NCI-H2227 (cell line): ENCODE measurements at regions not wholly inside any gene's neighbourhood (a gene's known extent, or its start where the extent isn't known, plus 50 kb on each side); places are given as distances from the start of the nearest gene placed in this dataset.

Experiments
- DNase-seq: peaks from one replicate; lab custom pipeline; 2025; ENCODE audit not compliant: unreplicated experiment; lab: John Stamatoyannopoulos, UW

DNA sequence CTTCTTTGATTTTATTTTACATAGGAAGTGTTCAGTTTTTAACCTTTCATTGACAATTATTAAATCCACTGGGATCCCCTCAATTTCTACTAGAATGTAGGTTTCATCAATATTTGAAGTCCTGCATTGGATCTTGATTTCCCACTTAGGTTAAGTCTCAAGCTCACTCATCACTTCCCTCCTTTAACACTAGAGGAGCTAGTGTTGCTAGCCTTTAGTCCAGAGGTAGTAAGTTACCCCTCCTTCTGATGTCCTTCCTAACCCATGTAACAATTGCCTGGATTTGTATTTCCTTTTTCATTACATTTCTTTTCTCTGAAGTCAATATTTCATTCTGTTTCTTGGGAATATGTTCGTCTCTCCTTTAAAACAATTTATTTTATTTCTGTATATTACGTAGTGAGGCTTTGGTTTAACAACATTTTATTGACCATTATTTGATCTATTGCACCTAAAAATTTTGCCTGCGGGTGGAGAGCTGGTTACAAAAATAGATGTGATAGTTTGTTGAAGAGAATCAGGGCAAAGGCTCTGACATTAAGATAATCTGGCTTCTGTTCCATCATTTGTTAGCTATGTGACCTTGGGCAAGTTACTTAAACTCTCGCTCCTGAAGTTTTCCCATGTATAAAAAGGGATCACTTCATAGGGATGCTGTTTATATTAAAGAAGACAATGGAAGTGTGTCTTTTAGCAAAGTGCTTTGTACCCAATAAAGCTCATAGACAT lies 833.0 kb downstream of the SLC4A3 start:
- no peak for DNase-seq

GRCh38 chr2:220463876-220464275 lies 836.4 kb downstream of the SLC4A3 start:
- DNase-seq = no peak

GRCh38 chr2:220465700-220466099 lies 838.3 kb downstream of the SLC4A3 start:
- no peak for DNase-seq

DNA sequence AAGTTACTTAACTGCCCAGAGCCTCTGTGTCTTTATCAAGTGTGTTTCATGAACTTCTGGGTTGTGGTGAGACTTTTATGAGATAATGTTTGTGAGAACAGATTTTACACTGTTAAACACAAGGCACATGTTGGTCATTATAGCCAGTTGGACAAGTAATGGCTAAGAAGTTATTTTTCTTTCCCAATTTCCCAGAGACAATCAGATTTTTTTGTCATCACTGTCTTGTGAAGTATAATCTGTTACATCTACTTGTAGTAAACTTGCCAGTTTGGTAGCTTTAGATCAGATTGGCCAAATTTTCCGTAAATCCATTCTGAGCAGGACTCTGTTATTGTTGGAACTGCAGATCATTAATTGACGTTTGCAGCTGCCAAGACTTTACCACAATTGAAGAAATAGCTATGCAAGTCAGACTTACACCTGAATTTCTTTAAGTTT lies 838.8 kb downstream of the SLC4A3 start:
- no peak for DNase-seq

DNA sequence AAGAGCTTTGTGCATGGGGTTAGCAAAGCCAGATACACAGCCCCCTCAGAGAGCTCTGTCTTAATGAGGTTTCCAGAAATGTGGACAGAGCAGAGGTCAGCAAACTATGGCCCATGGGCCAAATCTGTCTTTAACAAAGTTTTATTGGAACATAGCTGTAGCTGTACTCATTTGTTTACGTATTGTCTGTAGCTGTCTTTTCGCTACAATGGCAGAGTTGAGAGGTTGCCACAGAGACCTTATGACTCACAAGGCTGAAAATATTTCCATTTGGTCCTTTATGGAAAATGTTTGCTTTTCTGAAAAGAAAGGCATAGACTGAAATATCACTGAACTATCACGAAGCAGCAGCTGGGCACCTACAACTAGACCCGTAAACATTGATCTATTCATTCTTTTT lies 841.8 kb downstream of the SLC4A3 start:
- no peak for DNase-seq

DNA sequence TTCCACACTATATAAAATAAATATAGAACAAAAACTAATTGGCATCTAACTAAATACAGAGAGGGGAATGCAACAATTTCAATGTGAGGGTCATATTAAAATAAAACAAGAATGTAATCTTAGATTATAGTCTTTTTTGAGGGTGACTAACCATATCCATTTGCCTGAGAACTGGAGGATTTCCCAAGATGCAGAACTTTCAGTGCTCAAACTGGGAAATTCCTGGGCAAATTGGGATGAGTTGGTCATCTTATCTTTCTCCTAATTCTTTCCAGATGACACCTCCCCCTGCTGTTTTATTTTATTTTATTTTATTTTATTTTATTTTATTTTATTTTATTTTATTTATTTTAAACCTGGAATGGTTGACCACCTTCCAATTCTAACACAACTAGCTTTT lies 846.2 kb downstream of the SLC4A3 start:
- DNase-seq = no peak

GRCh38 chr2:220476877-220477276 lies 849.4 kb downstream of the SLC4A3 start:
- no peak for DNase-seq

DNA sequence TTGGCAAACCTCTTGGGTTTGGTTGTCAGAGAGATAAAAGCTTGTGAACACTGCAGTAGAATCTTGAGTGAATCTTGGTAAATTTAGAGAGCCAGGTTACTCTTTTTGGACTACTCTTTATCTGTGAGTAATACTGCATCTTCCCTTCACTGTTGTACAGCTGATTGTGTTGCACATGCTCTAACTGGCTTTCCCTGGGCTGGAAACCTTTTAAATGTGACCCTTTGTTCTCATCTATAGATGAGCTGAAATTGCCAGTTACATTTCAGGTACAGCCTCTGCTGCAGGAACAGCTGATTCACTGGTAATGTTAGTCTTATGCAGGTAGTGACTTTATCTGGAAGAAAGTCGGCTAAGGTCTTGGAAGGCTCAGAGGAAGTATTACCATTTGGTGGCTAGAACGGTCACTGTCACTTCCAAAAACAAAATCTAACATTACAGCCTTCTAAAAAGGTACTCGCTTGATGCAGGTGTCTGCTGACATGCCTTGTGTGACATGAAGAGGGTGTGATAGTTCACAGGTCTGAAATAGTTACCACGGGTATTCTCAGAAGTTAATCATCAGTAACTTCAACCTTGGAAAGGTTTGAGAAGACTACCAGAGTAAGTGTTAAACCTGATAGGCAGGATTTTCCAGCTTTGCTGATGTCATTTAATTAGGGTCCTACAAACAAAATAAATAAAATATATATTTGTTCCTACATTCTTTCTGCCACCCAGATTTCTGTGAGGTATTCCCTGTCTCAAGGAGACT lies 851.1 kb downstream of the SLC4A3 start:
- peak; percentile 4 for DNase-seq

- DNase-seq = no peak
Measured at GRCh38 chr2:220482716-220483115, 855.3 kb downstream of the SLC4A3 start.

- no peak for DNase-seq
Measured at GRCh38 chr2:220489121-220489520, 861.7 kb downstream of the SLC4A3 start.

- DNase-seq = no peak
Measured at GRCh38 chr2:220491670-220492069, 864.2 kb downstream of the SLC4A3 start.

DNA sequence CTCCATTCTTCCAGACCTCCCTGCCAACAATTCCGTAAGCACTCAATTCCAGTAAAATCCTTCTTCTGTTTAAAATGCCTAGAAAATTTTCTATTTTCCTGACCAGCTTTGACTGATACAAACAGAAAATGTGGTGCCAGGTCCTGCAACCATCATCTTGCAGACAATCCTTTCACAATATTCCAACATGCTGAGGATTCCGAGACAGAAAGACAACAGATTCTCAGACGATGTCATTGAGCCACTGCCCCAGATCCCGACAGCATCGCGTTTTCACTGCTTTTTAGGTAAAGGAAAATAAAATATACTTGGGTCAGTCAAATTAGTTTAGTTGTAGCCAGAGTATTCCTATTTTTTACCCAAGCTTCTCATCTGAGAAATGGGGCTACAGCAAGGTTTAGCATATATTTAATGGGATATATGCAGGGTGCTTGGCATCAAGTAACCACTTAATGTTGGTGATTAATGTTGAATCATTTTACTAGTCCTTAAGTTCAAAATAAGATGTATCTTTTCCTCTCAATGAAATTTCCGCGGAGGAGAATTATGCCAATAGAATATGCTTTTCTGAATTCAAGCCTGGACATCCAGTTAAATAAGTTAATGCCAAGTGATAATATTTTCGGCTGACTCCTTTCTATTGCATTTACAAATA lies 866.6 kb downstream of the SLC4A3 start:
- no peak for DNase-seq

- DNase-seq = no peak
Measured at GRCh38 chr2:220496513-220496912, 869.1 kb downstream of the SLC4A3 start.

GRCh38 chr2:220499225-220499624 lies 871.8 kb downstream of the SLC4A3 start:
- DNase-seq = peak; percentile 4

DNA sequence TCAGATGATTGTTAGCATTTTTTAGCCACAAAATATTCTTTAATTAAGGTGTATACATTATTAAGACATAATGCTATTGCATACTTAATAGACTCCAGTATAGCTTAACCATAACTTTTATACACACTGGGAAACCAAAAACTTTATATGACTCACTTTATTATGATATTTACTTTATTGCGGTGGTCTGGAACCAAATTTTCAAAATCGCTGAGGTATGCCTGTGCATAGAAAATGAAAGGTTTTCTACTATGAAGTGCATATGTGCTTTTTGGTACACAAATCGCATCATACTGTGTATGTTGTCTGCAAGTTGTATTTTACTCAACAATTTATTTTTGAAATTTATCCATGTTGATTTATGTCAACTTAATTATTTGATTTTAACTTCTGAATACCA lies 875.1 kb downstream of the SLC4A3 start:
- no peak for DNase-seq

- DNase-seq = no peak
Measured at GRCh38 chr2:220503431-220503830, 876.0 kb downstream of the SLC4A3 start.

- DNase-seq = no peak
Measured at GRCh38 chr2:220504938-220505503, 877.6 kb downstream of the SLC4A3 start.

GRCh38 chr2:220506466-220506865 lies 879.0 kb downstream of the SLC4A3 start:
- no peak for DNase-seq

DNA sequence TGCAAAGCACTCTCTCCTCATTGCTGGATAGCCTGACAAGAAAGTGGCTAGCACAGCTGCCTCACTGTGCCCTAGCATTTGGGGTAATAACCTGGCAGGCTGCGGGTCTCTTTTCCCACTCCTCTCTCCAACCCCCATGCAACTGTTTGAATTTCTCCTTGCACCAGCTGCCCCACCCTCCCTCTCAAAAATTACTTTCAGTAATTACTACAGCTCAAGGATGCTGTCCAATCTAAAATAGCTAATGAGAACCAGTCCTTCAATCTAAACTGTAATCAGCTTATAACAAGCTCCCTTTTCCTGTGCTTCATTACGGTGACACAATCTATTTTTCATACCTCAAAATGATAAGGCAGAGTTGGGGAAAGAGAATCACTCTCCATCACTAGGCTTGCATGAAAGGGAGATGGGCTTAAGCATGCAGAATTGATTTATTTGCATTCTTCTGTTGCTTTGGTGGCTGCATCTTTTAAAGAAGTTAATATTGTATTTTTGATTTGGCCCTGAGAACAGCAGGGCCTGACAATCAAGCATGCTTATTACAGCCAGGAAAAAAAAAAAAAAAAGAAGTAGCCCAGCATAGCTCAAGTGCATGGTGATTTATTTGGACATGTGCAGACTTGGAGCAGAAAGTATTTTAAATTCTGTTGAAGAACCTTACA lies 881.8 kb downstream of the SLC4A3 start:
- DNase-seq = peak; percentile 14

DNA sequence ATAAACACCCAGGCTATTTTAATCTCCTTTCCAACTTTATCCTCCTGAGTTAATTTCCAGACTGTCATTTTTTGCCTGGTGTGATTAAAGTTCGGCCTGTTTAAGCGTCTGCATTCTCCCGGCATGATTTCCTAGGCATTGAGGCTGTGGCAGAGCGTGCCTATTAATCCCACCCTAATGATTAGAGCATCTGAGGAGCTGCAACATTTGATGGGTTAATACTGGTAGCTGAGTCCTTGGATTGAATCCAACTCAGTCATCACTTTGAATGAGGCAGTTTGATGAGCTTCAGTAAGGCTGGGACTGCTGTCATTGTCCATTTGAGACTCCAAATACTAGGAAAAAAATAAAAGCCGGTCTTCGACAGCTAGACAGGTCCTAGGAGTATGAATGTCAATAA lies 882.5 kb downstream of the SLC4A3 start:
- peak; percentile 64 for DNase-seq

DNA sequence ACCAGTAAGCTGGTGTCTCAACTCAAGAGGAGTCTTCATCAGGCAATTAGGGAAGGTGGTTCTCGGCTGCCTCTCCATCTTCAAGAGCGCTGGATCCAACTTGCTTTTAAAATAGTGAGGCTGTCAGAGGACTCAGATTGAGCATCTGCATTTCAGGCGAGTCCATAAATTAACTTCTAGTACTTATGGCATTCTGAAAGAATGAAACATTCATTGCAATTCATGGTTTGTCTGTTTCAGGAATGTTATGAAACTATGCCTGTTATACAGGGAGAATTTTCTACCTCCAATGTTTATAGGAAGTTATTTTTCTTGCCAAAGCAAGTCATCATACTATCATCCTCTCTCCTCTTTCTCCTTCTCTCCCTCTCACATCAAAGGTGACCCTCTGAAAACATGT lies 883.2 kb downstream of the SLC4A3 start:
- peak; percentile 6 for DNase-seq
